B cell (primary cell): ENCODE measurements at regions not wholly inside any gene's neighbourhood (a gene's known extent, or its start where the extent isn't known, plus 50 kb on each side); places are given as distances from the start of the nearest gene placed in this dataset.

Experiments used
- ATAC-seq: fragments of 200-7000 bp; cut with Tn5 transposase; one replicate; pipeline ENCODE4 v1.10.0; 2021; ENCODE audit warnings: low read depth, mild to moderate bottlenecking, moderate number of reproducible peaks, moderate library complexity
- CTCF ChIA-PET: fragments of 350-600 bp; sonication (Branson Sonifier 250); formaldehyde crosslinking; loops from one replicate; lab custom pipeline; 2021; ENCODE audit warnings: antibody characterized with exemption, inconsistent platforms; lab: Charles Lee
- POLR2A ChIA-PET: fragments of 350-600 bp; sonication (Branson Sonifier 250); formaldehyde crosslinking; loops from one replicate; lab custom pipeline; 2021; ENCODE audit warnings: antibody characterized with exemption; lab: Charles Lee
- DNase-seq: peaks from one replicate; pipeline ENCODE4 v3.0.0; 2013
- H2AFZ ChIP-seq: 2 replicates; pipeline ENCODE4 v1.6.1; 2012; ENCODE audit warnings: mild to moderate bottlenecking, low read depth, low read length; ENCODE audit not compliant: insufficient read depth, poor library complexity, severe bottlenecking
- H3K27ac ChIP-seq, 2 donors: 1 replicate in 1 of 2; 2 replicates in 1 of 2; pipeline ENCODE4 v1.5.1; 2012 to 2013; ENCODE audit warnings: low read length in 2 of 2, mild to moderate bottlenecking in 2 of 2, moderate library complexity in 1 of 2
- H3K27me3 ChIP-seq, 4 experiments: fragments of 200-600 bp in 1 of 4; sonication (generic) in 1 of 4; replicated peaks in 1 of 4; 1 replicate in 2 of 4; 2 replicates in 2 of 4; pipeline versions ENCODE4 v1.6.1 to v1.7.0; 2013 to 2016; ENCODE audit warnings: low read length in 3 of 4, mild to moderate bottlenecking in 2 of 4, mixed read lengths in 1 of 4, moderate library complexity in 1 of 4; ENCODE audit not compliant: insufficient read depth in 4 of 4, control insufficient read depth in 3 of 4; ENCODE audit errors: control extremely low read depth in 1 of 4
- H3K36me3 ChIP-seq, 2 experiments: replicated peaks in 1 of 2; 1 replicate in 1 of 2; 2 replicates in 1 of 2; pipeline versions ENCODE4 v1.6.1 to v1.7.1; 2013; ENCODE audit warnings: low read length in 1 of 2; ENCODE audit not compliant: insufficient read depth in 2 of 2, control insufficient read depth in 1 of 2; ENCODE audit errors: control extremely low read depth in 1 of 2, extremely low read depth in 1 of 2
- H3K4me1 ChIP-seq, 2 donors: fragments of 200-600 bp in 1 of 2; sonication (generic) in 1 of 2; 1 replicate in 1 of 2; 2 replicates in 1 of 2; pipeline versions ENCODE4 v1.5.1 to v1.6.1; 2013 to 2017; ENCODE audit warnings: low read length in 2 of 2; ENCODE audit not compliant: control insufficient read depth in 2 of 2, insufficient read depth in 2 of 2
- H3K4me2 ChIP-seq: replicated peaks from 2 replicates; pipeline ENCODE3; 2012; ENCODE audit warnings: mild to moderate bottlenecking, low read depth, low read length; ENCODE audit not compliant: poor library complexity, severe bottlenecking
- H3K4me3 ChIP-seq, 5 experiments: fragments of 200-600 bp in 1 of 5; sonication (generic) in 1 of 5; 1 replicate in 3 of 5; 2 replicates in 2 of 5; pipeline versions ENCODE4 v1.5.1 to v1.7.0; 2011 to 2016; ENCODE audit warnings: low read length in 4 of 5, mild to moderate bottlenecking in 4 of 5, low read depth in 2 of 5, control low read depth in 1 of 5, moderate library complexity in 1 of 5; ENCODE audit not compliant: insufficient read depth in 1 of 5; ENCODE audit errors: control extremely low read depth in 1 of 5, extremely low read depth in 1 of 5
- H3K79me2 ChIP-seq: fragments of 200-600 bp; sonication (generic); one replicate; pipeline ENCODE4 v1.6.0; 2016; ENCODE audit warnings: low read length; ENCODE audit not compliant: control insufficient read depth, insufficient read depth
- H3K9ac ChIP-seq: fragments of 200-600 bp; sonication (generic); 2 replicates; pipeline ENCODE4 v1.6.1; 2017; ENCODE audit warnings: mild to moderate bottlenecking, low read length, moderate library complexity
- H3K9me3 ChIP-seq, 3 donors: one replicate each; pipeline versions ENCODE4 v1.6.1 to v1.7.1; 2013; ENCODE audit warnings: low read length in 2 of 3; ENCODE audit not compliant: control insufficient read depth in 2 of 3, insufficient read depth in 1 of 3; ENCODE audit errors: control extremely low read depth in 1 of 3
- H4K20me1 ChIP-seq: 2 replicates; pipeline ENCODE4 v1.6.0; 2012; ENCODE audit warnings: mild to moderate bottlenecking, low read length; ENCODE audit not compliant: insufficient read depth, control insufficient read depth, poor library complexity, severe bottlenecking
- H3K27ac Mint-ChIP-seq: one replicate; pipeline ENCODE4 v1.8.0; 2021; ENCODE audit warnings: mixed read lengths
- H3K27me3 Mint-ChIP-seq: one replicate; pipeline ENCODE4 v1.8.0; 2021; ENCODE audit warnings: mixed read lengths
- H3K4me1 Mint-ChIP-seq: one replicate; pipeline ENCODE4 v1.8.0; 2021; ENCODE audit warnings: mixed read lengths
- H3K4me3 Mint-ChIP-seq: one replicate; pipeline ENCODE4 v1.8.0; 2021; ENCODE audit warnings: mixed read lengths
- H3K9me3 Mint-ChIP-seq: one replicate; pipeline ENCODE4 v1.8.0; 2022; ENCODE audit warnings: mixed read lengths; ENCODE audit not compliant: insufficient read depth
- CTCF ChIP-seq: fragments of 200-600 bp; IDR thresholded peaks from one replicate; pipeline ENCODE4 v1.8.0; 2022; ENCODE audit warnings: antibody characterized with exemption, mild to moderate bottlenecking
- EZH2 ChIP-seq: IDR thresholded peaks from 2 replicates; pipeline ENCODE4 v1.6.1; 2012; ENCODE audit warnings: borderline replicate concordance, low read depth, mild to moderate bottlenecking, moderate library complexity, low read length; ENCODE audit not compliant: insufficient read depth, poor library complexity, severe bottlenecking
- WGBS: methylation state at CpG from one replicate; pipeline ENCODE4 v1.1.5; 2013; ENCODE audit warnings: missing lambda C conversion rate; ENCODE audit not compliant: insufficient coverage; 5-methylcytosine and 5-hydroxymethylcytosine counted together
- intact Hi-C: fragments of 100-400 bp; cut with micrococcal nuclease; formaldehyde crosslinking; loops from one replicate; pipeline ENCODE4 v1.10.0; 2022

GRCh38 chr20:10984913-10985312 is 311.1 kb upstream of the JAG1 start:
- WGBS, result 71% methylated on average over 2 of the region's 6 CpGs
- H3K4me3 Mint-ChIP-seq, result no peak overlapping the region
- Histone ChIP-seq H4K20me1 (no peaks in the 10 kb centered on the region), H3K27me3 (no peaks in the 10 kb centered on the region), H2AFZ (no peak overlapping the region), H3K4me2 (no peak overlapping the region), H3K36me3 (no peaks in the 10 kb centered on the region), H3K79me2 (no peaks in the 10 kb centered on the region), H3K4me3 (no peak overlapping the region), H3K9me3 (peaks cover 0 to 4% (median 0%) of the 10 kb centered on the region in 3 donors), H3K9ac (no peak overlapping the region), H3K4me1 (no peaks in the 10 kb centered on the region), H3K27ac (no peak overlapping the region)
- intact Hi-C loops, result no loop called here
- ChIA-PET CTCF (no interaction called here), POLR2A (no interaction called here)
- no peak overlapping the region for H3K27ac Mint-ChIP-seq
- no peaks in the 10 kb centered on the region for H3K27me3 Mint-ChIP-seq
- no peak for ATAC-seq
- DNase-seq, result no peak
- H3K4me1 Mint-ChIP-seq, result no peaks in the 10 kb centered on the region
- TF ChIP-seq CTCF, result no peak
- TF ChIP-seq EZH2, result no peak
- H3K9me3 Mint-ChIP-seq, result no peaks in the 10 kb centered on the region

- Histone ChIP-seq H3K27ac (no peak overlapping the region), H3K36me3 (no peaks in the 10 kb centered on the region), H4K20me1 (no peaks in the 10 kb centered on the region), H3K4me1 (no peaks in the 10 kb centered on the region), H3K9me3 (peaks cover 0 to 4% (median 0%) of the 10 kb centered on the region in 3 donors), H3K9ac (no peak overlapping the region), H3K4me3 (no peak overlapping the region), H3K79me2 (no peaks in the 10 kb centered on the region), H3K27me3 (no peaks in the 10 kb centered on the region), H2AFZ (no peak overlapping the region), H3K4me2 (no peak overlapping the region)
- no peaks in the 10 kb centered on the region for H3K9me3 Mint-ChIP-seq
- H3K27me3 Mint-ChIP-seq, result no peaks in the 10 kb centered on the region
- H3K4me1 Mint-ChIP-seq, result no peaks in the 10 kb centered on the region
- no peak overlapping the region for H3K27ac Mint-ChIP-seq
- WGBS, result no CpG with 5 or more reads among the region's 1 CpG
- TF ChIP-seq EZH2, result no peak
- no peak for TF ChIP-seq CTCF
- DNase-seq (no peak), ATAC-seq (no peak)
- POLR2A ChIA-PET, result no interaction called here
- H3K4me3 Mint-ChIP-seq, result no peak overlapping the region
- intact Hi-C loops, result no loop called here
- CTCF ChIA-PET, result no interaction called here
Measured at GRCh38 chr20:10985536-10985935, 311.7 kb upstream of the JAG1 start.
